ENCODE measurements at regions not wholly inside any gene's neighbourhood (a gene's known extent, or its start where the extent isn't known, plus 50 kb on each side); places are given as distances from the start of the nearest gene placed in this dataset.
"Not testable (repeated sequence)": the region's sequence is repeated elsewhere in the genome, so short reads cannot be mapped to it uniquely, and the experiment has no call there.

GRCh38 chr7:65124600-65124999 lies 118.1 kb upstream of the ERV3-1 start:
- TF ChIP-seq, protein P1, sequence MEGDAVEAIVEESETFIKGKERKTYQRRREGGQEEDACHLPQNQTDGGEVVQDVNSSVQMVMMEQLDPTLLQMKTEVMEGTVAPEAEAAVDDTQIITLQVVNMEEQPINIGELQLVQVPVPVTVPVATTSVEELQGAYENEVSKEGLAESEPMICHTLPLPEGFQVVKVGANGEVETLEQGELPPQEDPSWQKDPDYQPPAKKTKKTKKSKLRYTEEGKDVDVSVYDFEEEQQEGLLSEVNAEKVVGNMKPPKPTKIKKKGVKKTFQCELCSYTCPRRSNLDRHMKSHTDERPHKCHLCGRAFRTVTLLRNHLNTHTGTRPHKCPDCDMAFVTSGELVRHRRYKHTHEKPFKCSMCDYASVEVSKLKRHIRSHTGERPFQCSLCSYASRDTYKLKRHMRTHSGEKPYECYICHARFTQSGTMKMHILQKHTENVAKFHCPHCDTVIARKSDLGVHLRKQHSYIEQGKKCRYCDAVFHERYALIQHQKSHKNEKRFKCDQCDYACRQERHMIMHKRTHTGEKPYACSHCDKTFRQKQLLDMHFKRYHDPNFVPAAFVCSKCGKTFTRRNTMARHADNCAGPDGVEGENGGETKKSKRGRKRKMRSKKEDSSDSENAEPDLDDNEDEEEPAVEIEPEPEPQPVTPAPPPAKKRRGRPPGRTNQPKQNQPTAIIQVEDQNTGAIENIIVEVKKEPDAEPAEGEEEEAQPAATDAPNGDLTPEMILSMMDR (IDR thresholded peaks at IDR 0.05) = not testable (repeated sequence)
- TF ChIP-seq POLR2A (IDR thresholded peaks at IDR 0.05) = not testable (repeated sequence)

Data from body of pancreas (tissue), 4 donors.